ENCODE measurements at regions not wholly inside any gene's neighbourhood (a gene's known extent, or its start where the extent isn't known, plus 50 kb on each side); places are given as distances from the start of the nearest gene placed in this dataset.

- no peak for DNase-seq (ENCODE audit: low read depth, low spot score)
Measured at GRCh38 chr3:31004025-31004678, 109.7 kb upstream of the GADL1 start.

GRCh38 chr3:31008994-31009393, 114.5 kb upstream of the GADL1 start:
- no peak for DNase-seq (ENCODE audit: low read depth, low spot score)

- no peak for DNase-seq (ENCODE audit: low read depth, low spot score)
Measured at GRCh38 chr3:31009881-31010280, 115.4 kb upstream of the GADL1 start.

GRCh38 chr3:31010491-31010890, 116.0 kb upstream of the GADL1 start:
- DNase-seq (ENCODE audit: low read depth, low spot score), result no peak

- no peak for DNase-seq (ENCODE audit: low read depth, low spot score)
Measured at GRCh38 chr3:31011380-31011779, 116.9 kb upstream of the GADL1 start.

- no peak for DNase-seq (ENCODE audit: low read depth, low spot score)
Measured at GRCh38 chr3:31013090-31013489, 118.6 kb upstream of the GADL1 start.

GRCh38 chr3:31013843-31014242, 119.4 kb upstream of the GADL1 start:
- DNase-seq (ENCODE audit: low read depth, low spot score), result no peak

DNA sequence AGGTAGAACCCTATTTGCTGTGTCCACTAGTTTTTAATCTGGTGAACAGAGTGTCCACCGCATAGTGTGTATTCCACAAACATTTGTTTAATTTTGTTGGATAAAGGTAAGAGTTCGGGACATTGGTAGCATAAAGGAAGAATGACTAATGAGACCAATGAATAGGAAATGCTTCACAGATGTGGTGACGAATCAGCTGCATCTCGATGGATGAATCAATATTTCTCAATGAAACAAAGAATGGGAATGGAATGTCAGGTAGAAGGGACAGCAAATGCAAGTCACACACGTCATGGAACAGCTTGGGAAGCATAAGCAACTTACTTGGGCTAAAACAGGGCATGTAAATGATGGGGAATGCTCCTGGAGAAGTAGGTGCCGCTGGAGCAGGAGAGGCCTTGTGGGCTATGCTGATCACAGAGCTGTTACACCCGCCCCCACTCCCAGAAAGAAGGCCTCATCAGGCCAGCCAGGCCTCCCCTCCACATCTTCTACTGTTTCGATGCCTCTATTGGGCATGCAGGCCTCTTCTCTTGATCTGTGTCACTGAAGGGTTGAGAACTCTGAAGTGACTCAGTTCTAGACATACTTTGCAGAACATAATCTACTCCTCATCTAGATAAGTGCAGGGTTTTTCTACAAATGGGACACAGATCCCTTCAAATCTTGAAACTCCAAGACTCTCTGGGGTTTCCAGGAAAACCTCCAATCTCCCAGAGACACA, 120.0 kb upstream of the GADL1 start:
- no peak for DNase-seq (ENCODE audit: low read depth, low spot score)

DNA sequence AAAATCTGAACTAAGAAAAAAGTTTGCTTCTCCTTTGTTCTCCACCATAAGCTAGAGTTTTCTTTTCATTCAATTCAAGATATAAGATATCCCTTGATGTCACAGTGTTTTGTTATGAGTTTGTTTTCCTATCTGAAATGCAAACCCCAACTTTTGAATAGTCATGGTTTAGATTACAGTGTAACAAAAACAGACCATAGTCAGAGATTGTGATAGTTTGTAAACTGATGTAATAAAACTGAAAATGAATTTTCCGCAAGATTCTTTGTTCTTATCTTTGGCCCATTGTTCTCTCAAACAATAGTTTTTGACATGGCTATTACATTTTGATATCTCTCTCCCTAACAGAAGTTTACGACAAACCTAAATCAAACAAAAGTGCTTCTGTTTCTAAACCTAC, 121.7 kb upstream of the GADL1 start:
- no peak for DNase-seq (ENCODE audit: low read depth, low spot score)

GRCh38 chr3:31022716-31023115, 128.3 kb upstream of the GADL1 start:
- no peak for DNase-seq (ENCODE audit: low read depth, low spot score)

DNA sequence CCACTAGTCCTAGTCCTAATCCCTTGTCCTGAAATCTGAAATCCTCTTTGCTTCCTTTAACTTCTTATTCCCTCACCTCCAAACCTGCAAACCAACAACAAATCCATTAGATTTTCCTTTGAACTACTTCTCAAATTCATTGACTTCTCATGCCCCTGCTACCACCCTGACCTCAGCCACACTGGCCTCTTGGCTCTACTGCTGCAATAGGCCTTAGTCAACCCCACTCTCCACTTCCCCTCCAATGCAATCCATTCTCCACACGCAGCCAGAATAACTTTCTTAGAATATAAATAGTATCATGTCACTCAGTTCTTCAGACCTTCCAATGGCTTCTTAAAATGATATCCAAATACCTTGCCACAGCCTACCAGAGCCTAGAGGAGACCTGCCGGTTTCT, 131.1 kb upstream of the GADL1 start:
- no peak for DNase-seq (ENCODE audit: low read depth, low spot score)

DNA sequence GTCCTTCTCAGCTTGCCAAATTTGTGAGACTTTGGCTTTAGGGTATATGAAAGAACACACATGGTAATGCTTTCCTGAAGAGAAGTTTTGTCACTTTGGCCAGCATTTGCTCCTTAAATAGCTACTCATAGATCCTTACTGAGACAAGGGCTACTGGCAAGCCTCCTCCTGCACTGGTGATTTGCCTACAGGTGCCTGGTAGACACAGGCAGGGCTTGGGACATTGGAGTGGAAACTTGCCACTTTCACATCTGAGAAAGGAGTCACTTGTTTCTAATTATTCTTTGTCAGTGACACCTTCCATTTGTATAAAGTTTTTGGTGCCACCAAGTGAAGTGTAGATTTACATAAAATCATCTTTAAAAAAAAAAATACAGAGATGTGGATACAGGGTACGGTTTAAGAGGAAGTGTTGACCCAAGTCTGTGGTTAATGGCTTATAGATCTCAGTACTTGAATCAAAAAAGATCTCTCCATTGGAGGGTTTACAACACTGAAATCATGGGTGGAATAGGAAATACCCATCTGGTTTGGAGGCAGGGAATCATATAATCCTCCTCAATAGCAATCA, 132.8 kb upstream of the GADL1 start:
- no peak for DNase-seq (ENCODE audit: low read depth, low spot score)

- no peak for DNase-seq (ENCODE audit: low read depth, low spot score)
Measured at GRCh38 chr3:31027914-31028313, 133.5 kb upstream of the GADL1 start.

DNA sequence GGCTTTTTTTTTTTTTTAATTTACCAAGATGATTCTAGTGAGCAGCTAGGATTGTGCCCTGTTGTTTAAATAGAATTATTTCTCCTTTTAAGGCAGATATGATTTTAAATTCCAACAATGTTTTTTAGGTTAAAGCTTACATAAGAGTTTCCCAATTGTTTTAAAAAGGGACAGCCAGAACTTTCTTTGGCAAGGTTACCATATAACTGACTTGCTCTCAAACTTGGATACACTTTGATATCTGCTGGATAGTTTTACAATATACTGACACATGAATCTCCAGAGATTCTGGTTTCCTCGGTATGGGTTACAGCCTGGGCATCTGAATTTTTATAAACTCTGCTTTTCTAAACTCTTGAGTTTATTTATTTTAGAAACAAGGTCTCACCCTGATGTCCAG, 134.3 kb upstream of the GADL1 start:
- DNase-seq (ENCODE audit: low read depth, low spot score), result no peak

DNA sequence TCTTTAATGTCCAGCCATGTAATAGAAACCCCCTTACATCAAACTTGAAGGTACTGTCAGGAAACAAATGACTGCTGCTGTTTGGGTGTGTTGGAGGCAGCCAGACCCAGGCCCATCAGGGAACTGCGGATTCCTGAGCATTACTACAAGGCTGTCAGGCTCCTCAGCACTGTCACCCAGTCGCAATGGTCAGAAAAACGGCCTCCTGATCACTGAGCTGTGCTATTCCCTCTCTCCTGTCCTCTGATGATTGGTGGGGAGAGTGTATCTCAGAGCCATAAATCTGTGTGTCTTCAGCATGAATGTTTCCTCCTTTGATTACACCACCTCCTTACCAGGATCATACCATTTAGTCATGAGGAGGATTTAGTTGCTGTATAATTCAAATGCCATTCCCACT, 135.2 kb upstream of the GADL1 start:
- no peak for DNase-seq (ENCODE audit: low read depth, low spot score)

- DNase-seq (ENCODE audit: low read depth, low spot score), result no peak
Measured at GRCh38 chr3:31035681-31036080, 141.2 kb upstream of the GADL1 start.

- no peak for DNase-seq (ENCODE audit: low read depth, low spot score)
Measured at GRCh38 chr3:31038086-31038739, 143.8 kb upstream of the GADL1 start.

GRCh38 chr3:31039145-31039544, 144.7 kb upstream of the GADL1 start:
- no peak for DNase-seq (ENCODE audit: low read depth, low spot score)

DNA sequence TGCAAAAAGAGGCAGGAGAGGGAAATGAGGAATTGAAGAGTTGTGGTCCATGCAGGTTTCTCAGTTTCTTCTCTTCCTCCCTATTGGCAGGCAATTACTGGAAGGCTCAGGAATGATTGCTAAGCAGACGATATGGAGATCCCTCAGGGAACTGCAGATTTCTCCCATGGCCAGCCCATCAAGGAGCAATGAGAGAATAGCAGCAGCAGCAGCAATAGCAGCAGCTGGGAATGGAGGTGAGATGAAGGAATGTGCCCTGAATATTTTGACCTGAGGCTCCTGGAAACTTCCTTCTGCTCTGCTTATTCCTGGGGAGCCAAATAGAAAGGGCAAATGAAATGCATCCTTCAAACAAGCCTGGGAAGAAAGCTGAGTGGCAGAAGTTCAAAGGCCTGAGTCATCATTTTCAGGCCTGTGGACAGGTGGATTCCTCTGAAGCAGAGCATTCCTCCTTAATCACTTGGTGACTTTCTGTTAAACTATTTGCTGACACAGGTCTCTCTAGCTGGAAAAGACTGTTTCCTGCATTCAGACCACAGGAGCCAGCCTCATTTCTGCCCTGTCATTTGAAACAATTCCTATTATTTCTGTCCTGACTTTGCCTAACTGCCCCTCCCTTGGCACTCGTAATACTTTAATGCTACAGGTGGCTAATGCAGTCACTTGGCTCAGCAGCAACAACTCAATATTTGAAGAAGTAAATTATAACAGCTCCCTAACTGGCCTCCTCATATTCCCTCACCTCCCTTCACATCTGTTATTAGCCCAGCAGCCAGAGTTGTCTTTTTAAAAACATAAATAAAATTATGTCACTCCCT, 146.9 kb upstream of the GADL1 start:
- no peak for DNase-seq (ENCODE audit: low read depth, low spot score)

GRCh38 chr3:31043184-31043819, 148.8 kb upstream of the GADL1 start:
- DNase-seq (ENCODE audit: low read depth, low spot score), result no peak

DNA sequence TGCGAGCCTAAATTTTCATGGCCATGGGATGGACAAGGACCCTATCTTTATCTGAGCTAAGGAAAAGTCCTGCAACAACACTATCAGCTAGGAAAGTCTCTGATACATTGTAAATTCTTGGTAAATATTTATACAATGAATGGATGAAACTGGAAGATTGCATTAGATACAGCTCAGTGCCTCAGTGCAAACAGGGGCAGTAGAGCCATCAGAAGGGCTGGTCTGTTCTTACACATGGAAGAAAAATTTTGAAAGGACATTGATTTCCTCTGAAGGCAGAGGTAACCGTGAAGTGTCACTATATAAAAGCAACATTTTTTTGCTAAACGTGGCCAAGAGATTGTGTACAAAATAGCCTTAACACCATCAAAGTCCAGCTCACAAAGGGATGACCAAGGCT, 153.2 kb upstream of the GADL1 start:
- DNase-seq (ENCODE audit: low read depth, low spot score), result no peak

All from activated naive CD8-positive, alpha-beta T cell treated with anti-CD3 and anti-CD28 coated beads, Interleukin-2, amount 50 U/mL, for 16 hours (primary cell).